ENCODE measurements at regions not wholly inside any gene's neighbourhood (a gene's known extent, or its start where the extent isn't known, plus 50 kb on each side); places are given as distances from the start of the nearest gene placed in this dataset.

- Histone ChIP-seq H3K27ac (ENCODE audit: low read length) (no peak overlapping the region), H3K4me1 (ENCODE audit: control insufficient read depth, insufficient read depth, low read length) (no peaks in the 10 kb centered on the region), H3K9me3 (ENCODE audit: control insufficient read depth, insufficient read depth, low read depth, low read length) (no peaks in the 10 kb centered on the region), H3K27me3 (ENCODE audit: control insufficient read depth, insufficient read depth, low read length) (peaks cover 6% of the 10 kb centered on the region; the same call in 1 of the 2 replicates), H3K4me3 (ENCODE audit: low read depth in 2 of 2, low read length in 2 of 2) (no peak overlapping the region), H3K36me3 (ENCODE audit: control insufficient read depth, insufficient read depth, low read length) (no peaks in the 10 kb centered on the region)
- ATAC-seq (no peak), DNase-seq (ENCODE audit: low read depth, low spot score) (no peak)
- CTCF ChIA-PET, result no interaction called here
- TF ChIP-seq SIN3A (IDR thresholded peaks at IDR 0.05; ENCODE audit: borderline replicate concordance, insufficient read depth, low read depth, low read length), result no peak
- TF ChIP-seq, protein P1, sequence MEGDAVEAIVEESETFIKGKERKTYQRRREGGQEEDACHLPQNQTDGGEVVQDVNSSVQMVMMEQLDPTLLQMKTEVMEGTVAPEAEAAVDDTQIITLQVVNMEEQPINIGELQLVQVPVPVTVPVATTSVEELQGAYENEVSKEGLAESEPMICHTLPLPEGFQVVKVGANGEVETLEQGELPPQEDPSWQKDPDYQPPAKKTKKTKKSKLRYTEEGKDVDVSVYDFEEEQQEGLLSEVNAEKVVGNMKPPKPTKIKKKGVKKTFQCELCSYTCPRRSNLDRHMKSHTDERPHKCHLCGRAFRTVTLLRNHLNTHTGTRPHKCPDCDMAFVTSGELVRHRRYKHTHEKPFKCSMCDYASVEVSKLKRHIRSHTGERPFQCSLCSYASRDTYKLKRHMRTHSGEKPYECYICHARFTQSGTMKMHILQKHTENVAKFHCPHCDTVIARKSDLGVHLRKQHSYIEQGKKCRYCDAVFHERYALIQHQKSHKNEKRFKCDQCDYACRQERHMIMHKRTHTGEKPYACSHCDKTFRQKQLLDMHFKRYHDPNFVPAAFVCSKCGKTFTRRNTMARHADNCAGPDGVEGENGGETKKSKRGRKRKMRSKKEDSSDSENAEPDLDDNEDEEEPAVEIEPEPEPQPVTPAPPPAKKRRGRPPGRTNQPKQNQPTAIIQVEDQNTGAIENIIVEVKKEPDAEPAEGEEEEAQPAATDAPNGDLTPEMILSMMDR (IDR thresholded peaks at IDR 0.05), result no peak
- TF ChIP-seq REST (IDR thresholded peaks at IDR 0.05; ENCODE audit: insufficient read depth in 1 of 2, low read depth in 2 of 2, low read length in 1 of 2), result no peak
- no peak for TF ChIP-seq TCF7L2 (IDR thresholded peaks at IDR 0.05; ENCODE audit: low read depth, low read length)
- TF ChIP-seq POLR2AphosphoS5 (IDR thresholded peaks at IDR 0.05; ENCODE audit: low read depth, low read length), result no peak
- in situ Hi-C loops (cut with HindIII; ENCODE audit: low pct_unique_long_range_greater_than_20kb, low sequenced_read_pairs), result no loop called here
- intact Hi-C loops (cut with micrococcal nuclease; ENCODE audit: unreplicated experiment), result no loop called here
- POLR2A ChIA-PET, result no interaction called here
- BruUV-seq (replicated peaks), result no TSS peak
Observed at GRCh38 chr11:134757633-134758032, 345.6 kb upstream of the B3GAT1 start.

- no peak overlapping the region for H3K27ac ChIP-seq (ENCODE audit: low read length)
- ChIA-PET POLR2A (no interaction called here), CTCF (no interaction called here)
- H3K4me3 ChIP-seq (ENCODE audit: low read depth in 2 of 2, low read length in 2 of 2), result no peak overlapping the region
- intact Hi-C loops (cut with micrococcal nuclease; ENCODE audit: unreplicated experiment) (no loop called here), in situ Hi-C loops (cut with HindIII; ENCODE audit: low pct_unique_long_range_greater_than_20kb, low sequenced_read_pairs) (no loop called here)
- H3K36me3 ChIP-seq (ENCODE audit: control insufficient read depth, insufficient read depth, low read length), result no peaks in the 10 kb centered on the region
- no peak for ATAC-seq
- peaks cover 6% of the 10 kb centered on the region; the same call in 1 of the 2 replicates for H3K27me3 ChIP-seq (ENCODE audit: control insufficient read depth, insufficient read depth, low read length)
- no peaks in the 10 kb centered on the region for H3K9me3 ChIP-seq (ENCODE audit: control insufficient read depth, insufficient read depth, low read depth, low read length)
- no peak for DNase-seq (ENCODE audit: low read depth, low spot score)
- no peaks in the 10 kb centered on the region for H3K4me1 ChIP-seq (ENCODE audit: control insufficient read depth, insufficient read depth, low read length)
- BruUV-seq (replicated peaks), result no TSS peak
- TF ChIP-seq REST (IDR thresholded peaks at IDR 0.05; ENCODE audit: insufficient read depth in 1 of 2, low read depth in 2 of 2, low read length in 1 of 2) (no peak), TCF7L2 (IDR thresholded peaks at IDR 0.05; ENCODE audit: low read depth, low read length) (no peak), SIN3A (IDR thresholded peaks at IDR 0.05; ENCODE audit: borderline replicate concordance, insufficient read depth, low read depth, low read length) (no peak), POLR2AphosphoS5 (IDR thresholded peaks at IDR 0.05; ENCODE audit: low read depth, low read length) (no peak)
- TF ChIP-seq, protein P1 (IDR thresholded peaks at IDR 0.05), result no peak
Observed at GRCh38 chr11:134756811-134757540, 344.9 kb upstream of the B3GAT1 start.

Measured in Panc1 (cell line).